ENCODE measurements at regions not wholly inside any gene's neighbourhood (a gene's known extent, or its start where the extent isn't known, plus 50 kb on each side); places are given as distances from the start of the nearest gene placed in this dataset.

GRCh38 chr2:136482966-136483365 lies 282.4 kb upstream of the THSD7B start:
- no peaks in the 10 kb centered on the region for H3K36me3 ChIP-seq
- DNase-seq (no peak), ATAC-seq (no peak)
- intact Hi-C loops (cut with DNase I; ENCODE audit: low total_unique reads): no loop called here
- H3K9me3 ChIP-seq: no peaks in the 10 kb centered on the region
- in situ Hi-C loops (cut with MboI; ENCODE audit: low sequenced_read_pairs in 4 of 4): no loop called here
- H3K27me3 ChIP-seq: no peaks in the 10 kb centered on the region
- no peaks in the 10 kb centered on the region for H3K4me1 ChIP-seq
- TF ChIP-seq CTCF (IDR thresholded peaks at IDR 0.05 in 4 of 5, conservative IDR thresholded peaks at IDR 0.05 in 1 of 5) (no peak), POLR2A (IDR thresholded peaks at IDR 0.05) (no peak)
- H3K27ac ChIP-seq: no peak overlapping the region
- H3K4me3 ChIP-seq: no peak overlapping the region

- no peak overlapping the region for H3K4me3 ChIP-seq
- no peak overlapping the region for H3K27ac ChIP-seq
- intact Hi-C loops (cut with DNase I; ENCODE audit: low total_unique reads): no loop called here
- no peaks in the 10 kb centered on the region for H3K4me1 ChIP-seq
- in situ Hi-C loops (cut with MboI; ENCODE audit: low sequenced_read_pairs in 4 of 4): no loop called here
- DNase-seq (no peak), ATAC-seq (no peak)
- TF ChIP-seq POLR2A (IDR thresholded peaks at IDR 0.05): no peak
- no peak for TF ChIP-seq CTCF (IDR thresholded peaks at IDR 0.05 in 4 of 5, conservative IDR thresholded peaks at IDR 0.05 in 1 of 5)
- no peaks in the 10 kb centered on the region for H3K36me3 ChIP-seq
- no peaks in the 10 kb centered on the region for H3K9me3 ChIP-seq
- H3K27me3 ChIP-seq: no peaks in the 10 kb centered on the region
Measured at GRCh38 chr2:136482006-136482405, 283.3 kb upstream of the THSD7B start.

- Histone ChIP-seq H3K27me3 (no peaks in the 10 kb centered on the region), H3K9me3 (no peaks in the 10 kb centered on the region), H3K27ac (no peak overlapping the region), H3K4me3 (no peak overlapping the region), H3K36me3 (no peaks in the 10 kb centered on the region), H3K4me1 (no peaks in the 10 kb centered on the region)
- DNase-seq (no peak), ATAC-seq (no peak)
- intact Hi-C loops (cut with DNase I; ENCODE audit: low total_unique reads): no loop called here
- in situ Hi-C loops (cut with MboI; ENCODE audit: low sequenced_read_pairs in 4 of 4): no loop called here
- TF ChIP-seq CTCF (IDR thresholded peaks at IDR 0.05 in 4 of 5, conservative IDR thresholded peaks at IDR 0.05 in 1 of 5) (no peak), POLR2A (IDR thresholded peaks at IDR 0.05) (no peak)
Measured at GRCh38 chr2:136479696-136480095, 285.6 kb upstream of the THSD7B start.

GRCh38 chr2:136468799-136469369 lies 296.5 kb upstream of the THSD7B start:
- TF ChIP-seq POLR2A (IDR thresholded peaks at IDR 0.05) (no peak), CTCF (IDR thresholded peaks at IDR 0.05 in 4 of 5, conservative IDR thresholded peaks at IDR 0.05 in 1 of 5) (no peak)
- Histone ChIP-seq H3K27me3 (peaks cover 0 to 4% (median 2%) of the 10 kb centered on the region in 3 donors), H3K9me3 (no peaks in the 10 kb centered on the region), H3K4me3 (no peak overlapping the region), H3K36me3 (no peaks in the 10 kb centered on the region), H3K4me1 (no peaks in the 10 kb centered on the region), H3K27ac (no peak overlapping the region)
- ATAC-seq (no peak), DNase-seq (no peak)
- intact Hi-C loops (cut with DNase I; ENCODE audit: low total_unique reads) (no loop called here), in situ Hi-C loops (cut with MboI; ENCODE audit: low sequenced_read_pairs in 4 of 4) (no loop called here)

GRCh38 chr2:136452528-136452927 lies 312.8 kb upstream of the THSD7B start:
- DNase-seq (no peak), ATAC-seq (no peak)
- H3K4me3 ChIP-seq: no peak overlapping the region
- no peaks in the 10 kb centered on the region for H3K36me3 ChIP-seq
- H3K4me1 ChIP-seq: no peaks in the 10 kb centered on the region
- no peaks in the 10 kb centered on the region for H3K27me3 ChIP-seq
- intact Hi-C loops (cut with DNase I; ENCODE audit: low total_unique reads) (no loop called here), in situ Hi-C loops (cut with MboI; ENCODE audit: low sequenced_read_pairs in 4 of 4) (no loop called here)
- TF ChIP-seq POLR2A (IDR thresholded peaks at IDR 0.05) (no peak), CTCF (IDR thresholded peaks at IDR 0.05 in 4 of 5, conservative IDR thresholded peaks at IDR 0.05 in 1 of 5) (no peak)
- no peaks in the 10 kb centered on the region for H3K9me3 ChIP-seq
- no peak overlapping the region for H3K27ac ChIP-seq
